GM12878 (cell line): ENCODE measurements at regions not wholly inside any gene's neighbourhood (a gene's known extent, or its start where the extent isn't known, plus 50 kb on each side); places are given as distances from the start of the nearest gene placed in this dataset.

ENCODE experiments used
- ATAC-seq: fragments of 200-7000 bp; cut with Tn5 transposase; 3 replicates; pipeline ENCODE4 v1.9.1; 2020; ENCODE audit warnings: mild to moderate bottlenecking, moderate library complexity
- BruUV-seq: library from RNA; stranded (reverse); fragments of 400-500 nt; replicated peaks from 2 replicates; lab custom pipeline; 2021; lab: Mats Ljungman, UMichigan
- CTCF ChIA-PET: fragments of 300-600 bp; sonication (Branson Sonifier 250); formaldehyde crosslinking; extraction: SDS; loops from one replicate; lab custom pipeline; 2021; ENCODE audit warnings: inconsistent platforms; lab: Yijun Ruan, JAX
- POLR2A ChIA-PET: fragments of 350-600 bp; formaldehyde crosslinking; extraction: SDS; loops from one replicate; lab custom pipeline; 2021; ENCODE audit warnings: inconsistent platforms; lab: Charles Lee
- RAD21 ChIA-PET: fragments of 300-600 bp; sonication (Branson Sonifier 250); formaldehyde crosslinking; loops from one replicate; lab custom pipeline; 2023; ENCODE audit warnings: antibody characterized with exemption; ENCODE audit not compliant: unreplicated experiment; lab: Charles Lee
- SMC1A ChIA-PET: fragments of 300-600 bp; sonication (Branson Sonifier 250); formaldehyde crosslinking; loops from one replicate; lab custom pipeline; 2023; ENCODE audit not compliant: unreplicated experiment, uncharacterized antibody; lab: Charles Lee
- DNase-seq: peaks from one replicate; pipeline ENCODE4 v3.0.0-alpha.2; 2011; ENCODE audit warnings: low read depth, low spot score
- FAIRE-seq: peaks from 3 replicates; lab custom pipeline; 2011; peaks lifted over from hg19 to GRCh38; lab: Jason Lieb, UNC
- H2AFZ ChIP-seq: 2 replicates; pipeline ENCODE4 v1.6.0; 2011; ENCODE audit warnings: low read depth, low read length, control low read depth; ENCODE audit not compliant: control insufficient read depth
- H3K27ac ChIP-seq: 2 replicates; pipeline ENCODE4 v1.5.1; 2011; ENCODE audit warnings: control low read depth; ENCODE audit not compliant: control insufficient read depth, insufficient read depth
- H3K27me3 ChIP-seq, 2 experiments: replicated peaks in 1 of 2; 2 replicates each; pipeline versions ENCODE4 v1.6.0 to v1.6.1; 2011; ENCODE audit warnings: low read length in 1 of 2; ENCODE audit not compliant: control insufficient read depth in 2 of 2, insufficient read depth in 2 of 2
- H3K36me3 ChIP-seq, 2 experiments: 2 replicates each; pipeline ENCODE4 v1.5.1; 2011; ENCODE audit warnings: low read length in 1 of 2; ENCODE audit not compliant: control insufficient read depth in 2 of 2, insufficient read depth in 2 of 2
- H3K4me1 ChIP-seq: 2 replicates; pipeline ENCODE4 v1.6.1; 2011; ENCODE audit warnings: mild to moderate bottlenecking, low read length, moderate library complexity, mixed read lengths; ENCODE audit not compliant: control insufficient read depth, insufficient read depth
- H3K4me2 ChIP-seq: 2 replicates; pipeline ENCODE4 v1.6.0; 2011; ENCODE audit warnings: control low read depth; ENCODE audit not compliant: control insufficient read depth, insufficient read depth
- H3K4me3 ChIP-seq: fragments of 200-600 bp; sonication (generic); 2 replicates; pipeline ENCODE4 v1.5.1; 2016
- H3K79me2 ChIP-seq: 2 replicates; pipeline ENCODE4 v1.6.0; 2011; ENCODE audit warnings: low read length; ENCODE audit not compliant: control insufficient read depth, insufficient read depth
- H3K9ac ChIP-seq: 2 replicates; pipeline ENCODE4 v1.8.0; 2011; ENCODE audit warnings: low read length, control low read depth, mixed read lengths; ENCODE audit not compliant: control insufficient read depth, insufficient read depth
- H3K9me3 ChIP-seq: replicated peaks from 3 replicates; pipeline ENCODE4 v1.5.1; 2011; ENCODE audit warnings: mild to moderate bottlenecking, low read length; ENCODE audit not compliant: control insufficient read depth, insufficient read depth
- H4K20me1 ChIP-seq: 2 replicates; pipeline ENCODE4 v1.6.0; 2011; ENCODE audit not compliant: control insufficient read depth, insufficient read depth
- BCL11A ChIP-seq: IDR thresholded peaks from 2 replicates; pipeline ENCODE4 v1.6.1; 2011; ENCODE audit warnings: low read depth, low read length
- CBX5 ChIP-seq: sonication (generic); IDR thresholded peaks from 2 replicates; pipeline ENCODE4 v1.6.1; 2016; ENCODE audit warnings: low read depth, moderate library complexity, mild to moderate bottlenecking, inconsistent platforms
- EP300 ChIP-seq, 2 experiments: fragments of 150-350 bp in 1 of 2; IDR thresholded peaks; 2 replicates each; pipeline ENCODE4 v1.6.1; 2011 to 2012; ENCODE audit warnings: low read depth in 2 of 2, low read length in 2 of 2, borderline replicate concordance in 1 of 2, improper control_type of control experiment in 1 of 2, inconsistent platforms in 1 of 2; ENCODE audit not compliant: control insufficient read depth in 1 of 2
- MEF2B ChIP-seq: fragments of 450-650 bp; IDR thresholded peaks from 2 replicates; pipeline ENCODE4 v1.6.1; 2018; ENCODE audit warnings: mild to moderate bottlenecking, moderate library complexity; ENCODE audit not compliant: partially characterized antibody, poor library complexity, severe bottlenecking
- MYC ChIP-seq: IDR thresholded peaks from 2 replicates; pipeline ENCODE4 v1.6.1; 2011; ENCODE audit warnings: mild to moderate bottlenecking, low read length, moderate library complexity, inconsistent platforms; ENCODE audit not compliant: insufficient read depth, insufficient replicate concordance, insufficient read length, severe bottlenecking
- NR2C1 ChIP-seq: fragments of 450-650 bp; IDR thresholded peaks from 2 replicates; pipeline ENCODE4 v1.6.1; 2017; ENCODE audit warnings: antibody characterized with exemption, mild to moderate bottlenecking, moderate library complexity
- SREBF2 ChIP-seq: IDR thresholded peaks from 2 replicates; pipeline ENCODE4 v1.6.1; 2012; ENCODE audit warnings: mild to moderate bottlenecking, low read length
- SUZ12 ChIP-seq: fragments of 200-600 bp; sonication (generic); IDR thresholded peaks from one replicate; pipeline ENCODE4 v1.6.1; 2018; ENCODE audit warnings: antibody characterized with exemption, mild to moderate bottlenecking; ENCODE audit not compliant: unreplicated experiment
- TCF7 ChIP-seq: IDR thresholded peaks from 2 replicates; pipeline ENCODE4 v1.6.1; 2014; ENCODE audit warnings: antibody characterized with exemption, borderline replicate concordance
- YBX1 ChIP-seq: fragments of 450-650 bp; IDR thresholded peaks from 2 replicates; pipeline ENCODE4 v1.6.1; 2016; ENCODE audit warnings: antibody characterized with exemption
- WGBS: methylation state at CpG from one replicate; pipeline ENCODE4 v1.1.6; 2016; ENCODE audit warnings: low lambda C conversion rate; ENCODE audit not compliant: insufficient replicate concordance, insufficient coverage; ENCODE audit errors: missing lambda C conversion rate; 5-methylcytosine and 5-hydroxymethylcytosine counted together
- in situ Hi-C: fragments of 300-500 bp; cut with MboI; formaldehyde crosslinking; loops from 9 replicates; pipeline ENCODE4 v1.14.3; 2018; ENCODE audit warnings: mixed read lengths
- intact Hi-C: fragments of 100-400 bp; cut with micrococcal nuclease; formaldehyde crosslinking; loops from one replicate; pipeline ENCODE4 v1.14.2; 2022; ENCODE audit not compliant: unreplicated experiment
- TF ChIP-seq, protein P1 (sequence below): IDR thresholded peaks from 2 replicates; pipeline ENCODE4 v1.6.1; 2011; ENCODE audit warnings: low read depth, mild to moderate bottlenecking, low read length, moderate library complexity, borderline replicate concordance; ENCODE audit errors: extremely low read depth
- TF ChIP-seq, protein P2 (sequence below): IDR thresholded peaks from 2 replicates; pipeline ENCODE4 v1.6.1; 2012; ENCODE audit warnings: low read depth, low read length, improper control_type of control experiment
- TF ChIP-seq, protein P3 (sequence below): fragments of 450-650 bp; IDR thresholded peaks from 2 replicates; pipeline ENCODE4 v1.6.1; 2017; ENCODE audit warnings: mild to moderate bottlenecking
- TF ChIP-seq, protein P4 (sequence below): fragments of 450-650 bp; formaldehyde crosslinking; IDR thresholded peaks from 2 replicates; pipeline ENCODE4 v1.4.0; 2020; ENCODE audit warnings: mild to moderate bottlenecking, moderate library complexity
- TF ChIP-seq, protein P5 (sequence below): fragments of 450-650 bp; IDR thresholded peaks from 2 replicates; pipeline ENCODE4 v1.6.1; 2017; ENCODE audit warnings: borderline replicate concordance

DNA sequence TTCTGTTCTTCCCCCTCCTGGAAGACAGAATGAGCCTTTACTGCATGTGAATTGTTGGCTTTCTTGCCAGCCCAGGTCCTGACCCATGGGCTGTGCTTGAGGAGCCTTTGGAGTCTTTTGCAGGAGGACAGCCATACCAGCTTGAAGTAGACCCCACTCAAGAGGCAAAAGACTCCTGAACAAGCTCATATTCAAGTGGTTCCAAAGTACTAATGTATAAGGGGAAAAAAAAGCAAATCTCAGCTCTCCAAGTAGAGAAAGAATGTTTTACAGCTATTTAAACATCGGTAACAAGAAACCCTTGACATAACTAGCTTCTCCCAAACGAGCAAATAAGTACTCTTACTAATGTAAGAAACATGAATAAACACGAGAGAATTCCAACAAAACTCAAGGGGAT, 174.9 kb upstream of the MXRA5 start (continued):
- TF ChIP-seq, protein P1, sequence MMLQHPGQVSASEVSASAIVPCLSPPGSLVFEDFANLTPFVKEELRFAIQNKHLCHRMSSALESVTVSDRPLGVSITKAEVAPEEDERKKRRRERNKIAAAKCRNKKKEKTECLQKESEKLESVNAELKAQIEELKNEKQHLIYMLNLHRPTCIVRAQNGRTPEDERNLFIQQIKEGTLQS, result no peak
- no peak for TF ChIP-seq MYC
- TF ChIP-seq, all 136 proteins: peak for 0

DNA sequence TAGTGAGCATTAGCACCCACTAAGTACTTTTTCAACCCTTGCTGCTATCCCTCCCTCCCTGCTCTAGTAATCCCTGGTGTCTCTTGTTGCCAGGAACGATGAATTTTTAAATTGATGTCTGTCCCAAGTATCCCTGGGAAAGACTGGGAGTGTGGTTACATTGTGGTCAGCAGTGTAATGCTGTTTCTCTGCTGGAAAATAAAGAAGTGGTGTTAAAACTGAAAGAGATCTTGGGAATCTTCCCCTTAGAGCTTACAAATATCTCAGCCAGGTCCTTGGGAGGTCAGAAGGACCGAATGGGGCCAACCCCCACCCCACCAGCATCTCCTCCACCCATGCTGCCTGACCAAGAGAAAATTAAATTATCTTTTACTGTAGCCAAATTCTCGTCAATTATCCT, 174.5 kb upstream of the MXRA5 start:
- no peak overlapping the region for H3K27ac ChIP-seq
- RAD21 ChIA-PET, result no interaction called here
- H3K4me3 ChIP-seq, result no peak overlapping the region
- H3K4me2 ChIP-seq, result no peak overlapping the region
- WGBS, result 1% methylated on average over 3 of the region's 3 CpGs
- FAIRE-seq (no peak), ATAC-seq (no peak), DNase-seq (no peak)
- POLR2A ChIA-PET, result no interaction called here
- CTCF ChIA-PET, result no interaction called here
- no peaks in the 10 kb centered on the region for H4K20me1 ChIP-seq
- no peaks in the 10 kb centered on the region for H3K4me1 ChIP-seq
- H2AFZ ChIP-seq, result no peak overlapping the region
- SMC1A ChIA-PET, result interaction anchor here (1.6 kb wide), 1 partner anchor 227 kb away, joined by 3 read pairs; no protein-coding TSS in a partner anchor
- H3K36me3 ChIP-seq, result no peaks in the 10 kb centered on the region
- no peaks in the 10 kb centered on the region for H3K79me2 ChIP-seq
- intact Hi-C loops (no loop called here), in situ Hi-C loops (no loop called here)
- H3K9ac ChIP-seq, result no peak overlapping the region
- H3K27me3 ChIP-seq, result no peaks in the 10 kb centered on the region
- no TSS peak for BruUV-seq
- H3K9me3 ChIP-seq, result no peaks in the 10 kb centered on the region
- TF ChIP-seq, protein P2, sequence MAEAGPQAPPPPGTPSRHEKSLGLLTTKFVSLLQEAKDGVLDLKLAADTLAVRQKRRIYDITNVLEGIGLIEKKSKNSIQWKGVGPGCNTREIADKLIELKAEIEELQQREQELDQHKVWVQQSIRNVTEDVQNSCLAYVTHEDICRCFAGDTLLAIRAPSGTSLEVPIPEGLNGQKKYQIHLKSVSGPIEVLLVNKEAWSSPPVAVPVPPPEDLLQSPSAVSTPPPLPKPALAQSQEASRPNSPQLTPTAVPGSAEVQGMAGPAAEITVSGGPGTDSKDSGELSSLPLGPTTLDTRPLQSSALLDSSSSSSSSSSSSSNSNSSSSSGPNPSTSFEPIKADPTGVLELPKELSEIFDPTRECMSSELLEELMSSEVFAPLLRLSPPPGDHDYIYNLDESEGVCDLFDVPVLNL, result no peak
- TF ChIP-seq BCL11A (no peak), MEF2B (no peak), EP300 (IDR thresholded peaks at IDR 0.05; ENCODE audit: borderline replicate concordance in 1 of 2, control insufficient read depth in 1 of 2, low read depth in 2 of 2, low read length in 2 of 2) (no peak), SUZ12 (no peak), SREBF2 (no peak), TCF7 (no peak), YBX1 (no peak), CBX5 (no peak), NR2C1 (no peak)
- TF ChIP-seq, protein P3, sequence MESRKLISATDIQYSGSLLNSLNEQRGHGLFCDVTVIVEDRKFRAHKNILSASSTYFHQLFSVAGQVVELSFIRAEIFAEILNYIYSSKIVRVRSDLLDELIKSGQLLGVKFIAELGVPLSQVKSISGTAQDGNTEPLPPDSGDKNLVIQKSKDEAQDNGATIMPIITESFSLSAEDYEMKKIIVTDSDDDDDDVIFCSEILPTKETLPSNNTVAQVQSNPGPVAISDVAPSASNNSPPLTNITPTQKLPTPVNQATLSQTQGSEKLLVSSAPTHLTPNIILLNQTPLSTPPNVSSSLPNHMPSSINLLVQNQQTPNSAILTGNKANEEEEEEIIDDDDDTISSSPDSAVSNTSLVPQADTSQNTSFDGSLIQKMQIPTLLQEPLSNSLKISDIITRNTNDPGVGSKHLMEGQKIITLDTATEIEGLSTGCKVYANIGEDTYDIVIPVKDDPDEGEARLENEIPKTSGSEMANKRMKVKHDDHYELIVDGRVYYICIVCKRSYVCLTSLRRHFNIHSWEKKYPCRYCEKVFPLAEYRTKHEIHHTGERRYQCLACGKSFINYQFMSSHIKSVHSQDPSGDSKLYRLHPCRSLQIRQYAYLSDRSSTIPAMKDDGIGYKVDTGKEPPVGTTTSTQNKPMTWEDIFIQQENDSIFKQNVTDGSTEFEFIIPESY, result no peak
- TF ChIP-seq, protein P4, sequence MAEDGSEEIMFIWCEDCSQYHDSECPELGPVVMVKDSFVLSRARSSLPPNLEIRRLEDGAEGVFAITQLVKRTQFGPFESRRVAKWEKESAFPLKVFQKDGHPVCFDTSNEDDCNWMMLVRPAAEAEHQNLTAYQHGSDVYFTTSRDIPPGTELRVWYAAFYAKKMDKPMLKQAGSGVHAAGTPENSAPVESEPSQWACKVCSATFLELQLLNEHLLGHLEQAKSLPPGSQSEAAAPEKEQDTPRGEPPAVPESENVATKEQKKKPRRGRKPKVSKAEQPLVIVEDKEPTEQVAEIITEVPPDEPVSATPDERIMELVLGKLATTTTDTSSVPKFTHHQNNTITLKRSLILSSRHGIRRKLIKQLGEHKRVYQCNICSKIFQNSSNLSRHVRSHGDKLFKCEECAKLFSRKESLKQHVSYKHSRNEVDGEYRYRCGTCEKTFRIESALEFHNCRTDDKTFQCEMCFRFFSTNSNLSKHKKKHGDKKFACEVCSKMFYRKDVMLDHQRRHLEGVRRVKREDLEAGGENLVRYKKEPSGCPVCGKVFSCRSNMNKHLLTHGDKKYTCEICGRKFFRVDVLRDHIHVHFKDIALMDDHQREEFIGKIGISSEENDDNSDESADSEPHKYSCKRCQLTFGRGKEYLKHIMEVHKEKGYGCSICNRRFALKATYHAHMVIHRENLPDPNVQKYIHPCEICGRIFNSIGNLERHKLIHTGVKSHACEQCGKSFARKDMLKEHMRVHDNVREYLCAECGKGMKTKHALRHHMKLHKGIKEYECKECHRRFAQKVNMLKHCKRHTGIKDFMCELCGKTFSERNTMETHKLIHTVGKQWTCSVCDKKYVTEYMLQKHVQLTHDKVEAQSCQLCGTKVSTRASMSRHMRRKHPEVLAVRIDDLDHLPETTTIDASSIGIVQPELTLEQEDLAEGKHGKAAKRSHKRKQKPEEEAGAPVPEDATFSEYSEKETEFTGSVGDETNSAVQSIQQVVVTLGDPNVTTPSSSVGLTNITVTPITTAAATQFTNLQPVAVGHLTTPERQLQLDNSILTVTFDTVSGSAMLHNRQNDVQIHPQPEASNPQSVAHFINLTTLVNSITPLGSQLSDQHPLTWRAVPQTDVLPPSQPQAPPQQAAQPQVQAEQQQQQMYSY, result no peak
- TF ChIP-seq, protein P5, sequence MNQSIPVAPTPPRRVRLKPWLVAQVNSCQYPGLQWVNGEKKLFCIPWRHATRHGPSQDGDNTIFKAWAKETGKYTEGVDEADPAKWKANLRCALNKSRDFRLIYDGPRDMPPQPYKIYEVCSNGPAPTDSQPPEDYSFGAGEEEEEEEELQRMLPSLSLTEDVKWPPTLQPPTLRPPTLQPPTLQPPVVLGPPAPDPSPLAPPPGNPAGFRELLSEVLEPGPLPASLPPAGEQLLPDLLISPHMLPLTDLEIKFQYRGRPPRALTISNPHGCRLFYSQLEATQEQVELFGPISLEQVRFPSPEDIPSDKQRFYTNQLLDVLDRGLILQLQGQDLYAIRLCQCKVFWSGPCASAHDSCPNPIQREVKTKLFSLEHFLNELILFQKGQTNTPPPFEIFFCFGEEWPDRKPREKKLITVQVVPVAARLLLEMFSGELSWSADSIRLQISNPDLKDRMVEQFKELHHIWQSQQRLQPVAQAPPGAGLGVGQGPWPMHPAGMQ, result no peak
